HG02588 (cell line): ENCODE measurements at regions not wholly inside any gene's neighbourhood (a gene's known extent, or its start where the extent isn't known, plus 50 kb on each side); places are given as distances from the start of the nearest gene placed in this dataset.
"Not testable (repeated sequence)": the region's sequence is repeated elsewhere in the genome, so short reads cannot be mapped to it uniquely, and the experiment has no call there.

Experiments used
- ATAC-seq: cut with Tn5 transposase; IDR thresholded peaks from one replicate; pipeline ENCODE4 v1.9.1; 2021; ENCODE audit warnings: mild to moderate bottlenecking, moderate library complexity; ENCODE audit not compliant: unreplicated experiment

- ATAC-seq, result no peak
These were observed 1648.0 kb downstream of the OLFM4 start for GRCh38 chr13:54676526-54677113.

GRCh38 chr13:54682184-54682583, 1653.6 kb downstream of the OLFM4 start:
- ATAC-seq, result no peak

GRCh38 chr13:54687173-54687572, 1658.6 kb downstream of the OLFM4 start:
- ATAC-seq, result no peak

GRCh38 chr13:54699831-54700230, 1671.2 kb downstream of the OLFM4 start:
- ATAC-seq, result no peak

- no peak for ATAC-seq
These were observed 1677.1 kb downstream of the OLFM4 start for GRCh38 chr13:54705738-54706137.

- no peak for ATAC-seq
These were observed 1677.7 kb downstream of the OLFM4 start for GRCh38 chr13:54706336-54706735.

DNA sequence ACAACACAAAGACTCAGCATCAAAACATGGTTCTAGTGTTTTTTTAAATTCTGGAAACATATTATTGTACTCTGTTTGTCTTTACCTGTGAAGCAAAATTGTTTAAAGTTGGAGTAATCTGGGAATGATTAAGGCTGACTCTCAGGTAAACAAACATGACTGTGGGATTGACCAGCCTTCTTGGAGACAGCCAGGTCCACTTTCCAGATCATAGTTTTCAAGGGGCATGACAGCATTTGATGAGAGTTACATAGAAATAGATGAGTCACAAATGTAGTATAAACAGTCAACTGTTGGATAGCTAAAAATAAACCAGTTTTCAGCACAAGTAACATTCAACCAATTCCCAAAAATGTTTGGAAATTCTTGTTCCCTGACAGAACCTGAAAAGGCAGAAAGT, 1680.9 kb downstream of the OLFM4 start:
- no peak for ATAC-seq

DNA sequence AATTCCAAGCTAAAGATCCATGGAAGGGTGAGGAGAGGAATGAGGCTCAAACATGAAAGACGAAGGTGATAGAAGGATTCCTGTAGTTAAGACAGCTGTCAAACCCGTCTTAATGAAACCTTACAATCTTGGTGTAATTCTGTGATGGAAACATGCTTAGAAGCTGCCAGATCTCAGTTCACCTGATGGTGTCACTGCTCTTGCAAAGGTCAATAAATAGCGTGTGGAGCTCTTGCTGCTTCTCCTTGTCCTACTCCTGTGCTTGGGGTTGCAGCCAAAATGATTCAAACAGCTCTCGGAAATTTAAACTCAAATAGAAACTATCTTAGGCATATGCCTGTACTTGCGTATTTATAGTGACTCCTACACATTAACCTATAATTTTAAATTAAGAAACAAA, 1705.0 kb downstream of the OLFM4 start:
- no peak for ATAC-seq

DNA sequence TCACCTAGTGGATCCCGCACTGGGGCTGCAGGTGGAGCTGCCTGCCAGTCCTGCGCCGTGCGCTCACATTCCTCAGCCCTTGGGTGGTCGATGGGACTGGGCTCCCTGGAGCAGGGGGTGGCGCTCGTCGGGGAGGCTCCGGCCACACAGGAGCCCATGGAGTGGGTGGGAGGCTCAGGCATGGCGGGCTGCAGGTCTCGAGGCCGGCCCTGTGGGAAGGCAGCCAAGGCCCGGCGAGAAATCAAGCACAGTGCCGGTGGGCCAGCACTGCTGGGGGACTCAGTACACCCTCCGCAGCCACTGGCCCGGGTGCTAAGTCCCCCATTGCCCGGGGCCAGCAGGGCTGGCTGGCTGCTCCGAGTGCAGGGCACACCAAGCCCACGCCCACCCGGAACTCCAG, 1708.6 kb downstream of the OLFM4 start:
- not testable (repeated sequence) for ATAC-seq

DNA sequence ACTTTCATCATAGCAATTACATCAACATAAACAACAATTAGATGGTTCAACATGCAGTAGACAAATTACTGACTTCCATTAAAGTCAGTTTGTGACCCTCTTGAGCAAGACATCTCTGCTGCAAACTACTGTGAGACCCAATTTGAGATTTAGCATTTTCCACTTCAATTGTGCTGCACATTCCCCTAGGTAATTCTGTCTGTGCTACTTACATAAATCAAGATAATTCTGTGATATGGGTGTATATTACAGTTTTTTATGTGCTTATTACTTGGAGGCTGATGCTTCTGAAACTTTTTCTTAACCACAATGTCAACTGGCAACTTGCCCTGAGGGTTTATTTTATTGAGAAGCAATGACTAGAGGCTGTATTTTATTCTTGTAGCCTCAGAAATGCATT, 1714.4 kb downstream of the OLFM4 start:
- ATAC-seq, result no peak

- ATAC-seq, result no peak
These were observed 1716.1 kb downstream of the OLFM4 start for GRCh38 chr13:54744747-54745146.

DNA sequence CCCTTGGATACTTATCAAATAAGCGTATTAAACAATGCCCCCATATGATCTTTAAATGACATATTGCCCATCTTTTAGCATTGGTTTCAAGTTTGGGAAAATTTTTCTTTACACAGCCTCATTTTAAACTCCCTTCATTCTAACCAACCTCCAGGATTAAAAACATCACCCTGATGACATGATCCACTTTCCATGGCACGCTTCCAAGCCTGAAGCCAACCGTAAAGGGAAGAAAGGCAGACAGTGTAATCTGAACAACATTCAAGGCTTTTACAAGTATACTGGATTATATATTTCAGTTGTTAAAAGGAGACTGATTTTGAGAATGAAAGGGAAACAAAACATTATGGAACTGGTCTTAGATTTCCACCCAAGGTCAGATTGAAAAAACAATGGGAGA, 1721.9 kb downstream of the OLFM4 start:
- no peak for ATAC-seq

- no peak for ATAC-seq
These were observed 1730.2 kb downstream of the OLFM4 start for GRCh38 chr13:54758795-54759194.

DNA sequence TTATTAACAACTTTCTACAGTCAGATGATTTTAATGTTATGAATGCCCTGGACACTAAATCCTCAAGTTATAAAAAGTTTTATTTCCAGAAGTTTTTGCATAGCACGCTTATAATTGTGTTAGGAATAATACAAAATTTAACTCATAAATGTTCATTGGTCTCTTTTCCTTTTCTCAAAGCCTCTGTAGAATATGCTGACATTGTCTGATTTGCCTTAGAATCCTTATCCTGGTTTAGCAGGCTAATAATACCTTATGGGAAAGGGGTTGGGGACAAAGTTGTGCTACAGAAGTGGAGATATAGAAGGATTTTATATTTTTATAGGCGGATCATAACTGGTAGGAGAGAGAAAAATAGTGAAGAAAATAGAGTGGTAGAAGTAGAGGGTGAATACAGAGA, 1739.6 kb downstream of the OLFM4 start:
- no peak for ATAC-seq

DNA sequence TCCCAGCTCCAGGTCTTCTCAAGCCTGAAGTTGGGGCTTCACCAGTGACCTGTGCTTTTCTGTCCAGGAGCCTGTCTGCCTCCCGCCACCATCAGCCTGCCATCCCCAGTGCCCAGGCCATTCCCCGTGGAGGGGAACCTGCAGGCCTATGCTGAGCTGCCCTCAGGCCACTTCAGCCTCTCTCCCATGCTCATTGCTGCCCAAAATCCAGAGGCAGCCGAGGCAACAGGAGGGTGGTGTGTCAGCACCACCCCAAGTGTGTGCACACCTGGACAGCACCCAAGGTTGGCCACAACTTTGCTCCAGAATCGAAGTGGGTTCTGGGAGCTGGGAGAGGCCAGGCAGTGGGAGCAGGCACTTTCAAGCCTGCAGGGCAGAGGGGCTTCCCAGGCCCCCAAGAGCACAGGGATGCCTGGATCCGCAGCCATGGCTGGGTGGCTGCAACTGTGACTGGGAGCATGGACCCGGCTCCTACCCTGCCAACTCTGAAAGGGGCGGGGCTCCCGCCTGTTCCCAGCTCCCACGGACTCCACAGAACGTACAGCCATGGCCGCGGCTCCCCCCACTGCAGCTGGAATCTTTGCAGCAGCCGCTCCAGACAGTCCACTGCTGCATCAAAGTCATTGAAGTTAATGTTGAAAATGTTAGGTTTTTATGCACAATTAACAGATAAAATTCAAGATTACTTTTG, 1747.0 kb downstream of the OLFM4 start:
- no peak for ATAC-seq

DNA sequence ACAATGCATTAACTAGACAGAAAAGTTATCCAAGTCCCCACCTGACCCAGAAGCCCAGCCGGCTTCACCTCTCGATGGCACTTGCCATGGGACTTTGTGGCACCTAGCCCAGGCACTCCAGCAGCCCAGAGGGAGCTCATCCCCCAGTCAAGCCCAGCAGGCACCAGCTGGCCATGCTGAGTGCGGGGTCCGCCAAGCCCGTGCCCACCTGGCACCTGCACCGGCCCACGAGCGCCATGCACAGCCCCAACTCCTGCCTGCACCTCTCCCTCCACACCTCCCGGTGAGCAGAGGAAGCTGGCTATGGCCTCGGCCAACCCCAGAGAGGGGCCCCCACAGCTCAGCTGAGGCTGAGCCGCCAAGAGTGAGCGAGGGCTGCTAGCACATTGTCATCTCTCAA, 1759.1 kb downstream of the OLFM4 start:
- ATAC-seq, result no peak

DNA sequence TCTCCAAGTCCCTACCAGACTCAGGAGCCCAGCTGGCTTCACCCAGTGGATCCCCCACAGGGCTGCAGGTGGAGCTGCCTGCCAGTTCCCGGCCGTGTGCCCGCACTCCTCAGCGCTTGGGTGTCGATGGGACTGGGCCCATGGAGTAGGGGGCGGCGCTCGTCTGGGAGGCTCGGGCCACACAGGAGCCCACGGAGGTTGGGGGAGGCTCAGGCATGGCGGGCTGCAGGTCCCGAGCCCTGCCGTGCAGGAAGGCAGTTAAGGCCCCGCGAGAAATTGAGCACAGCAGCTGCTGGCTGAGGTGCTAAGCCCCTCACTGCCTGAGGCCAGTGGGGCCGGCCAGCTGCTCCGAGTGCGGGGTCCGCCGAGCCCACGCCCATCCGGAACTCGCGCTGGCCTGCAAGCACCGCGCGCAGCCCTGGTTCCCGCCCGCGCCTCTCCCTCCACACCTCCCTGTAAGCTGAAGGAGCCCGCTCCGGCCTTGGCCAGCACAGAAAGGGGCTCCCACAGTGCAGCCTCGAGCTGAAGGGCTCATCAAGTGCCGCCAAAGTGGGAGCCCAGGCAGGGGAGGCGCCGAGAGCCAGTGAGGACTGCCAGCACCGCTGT, 1771.1 kb downstream of the OLFM4 start:
- no peak for ATAC-seq

DNA sequence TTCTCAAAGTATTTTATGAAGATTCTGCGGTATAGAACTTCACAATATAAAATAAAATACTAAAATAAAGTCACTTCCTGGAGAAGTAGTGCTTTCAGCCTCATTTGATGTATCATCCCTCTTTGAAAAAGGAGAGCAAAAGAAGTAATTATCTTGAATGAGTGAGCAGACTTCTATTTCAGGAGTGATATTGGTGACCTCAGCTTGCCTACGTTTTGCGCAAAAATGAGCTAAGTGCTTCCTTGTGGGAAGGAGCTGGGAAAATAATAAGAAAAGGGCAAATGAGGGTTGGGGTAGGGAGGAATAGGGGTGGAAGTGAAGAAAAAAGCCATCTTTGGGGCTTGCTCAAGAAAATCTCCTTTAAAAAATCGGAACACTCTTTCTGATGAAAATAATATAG, 1773.6 kb downstream of the OLFM4 start:
- ATAC-seq, result no peak

GRCh38 chr13:54805743-54806142, 1777.1 kb downstream of the OLFM4 start:
- ATAC-seq, result no peak

DNA sequence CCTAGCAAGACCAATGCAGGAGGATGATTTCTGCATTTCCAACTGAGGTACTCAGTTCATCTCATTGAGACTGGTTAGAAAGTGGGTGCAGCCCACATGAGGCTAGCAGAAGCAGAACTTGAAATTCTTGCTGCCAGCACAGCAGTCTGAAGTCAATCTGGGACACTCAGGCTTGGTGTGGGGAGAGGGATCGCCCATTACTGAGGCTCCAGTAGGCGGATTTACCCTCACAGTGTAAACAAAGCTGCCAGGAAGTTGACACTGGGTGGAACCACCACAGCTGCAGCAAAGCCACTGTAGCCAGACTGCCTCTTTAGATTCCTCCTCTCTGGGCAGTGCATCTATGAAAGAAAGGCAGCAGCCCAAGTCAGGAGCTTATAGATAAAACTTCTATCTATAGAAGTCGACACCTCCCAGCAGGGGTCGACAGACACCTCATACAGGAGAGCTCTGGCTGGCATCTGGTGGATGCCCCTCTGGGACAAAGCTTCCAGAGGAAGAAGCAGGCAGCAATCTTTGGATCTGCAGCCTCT, 1793.4 kb downstream of the OLFM4 start:
- ATAC-seq, result not testable (repeated sequence)

DNA sequence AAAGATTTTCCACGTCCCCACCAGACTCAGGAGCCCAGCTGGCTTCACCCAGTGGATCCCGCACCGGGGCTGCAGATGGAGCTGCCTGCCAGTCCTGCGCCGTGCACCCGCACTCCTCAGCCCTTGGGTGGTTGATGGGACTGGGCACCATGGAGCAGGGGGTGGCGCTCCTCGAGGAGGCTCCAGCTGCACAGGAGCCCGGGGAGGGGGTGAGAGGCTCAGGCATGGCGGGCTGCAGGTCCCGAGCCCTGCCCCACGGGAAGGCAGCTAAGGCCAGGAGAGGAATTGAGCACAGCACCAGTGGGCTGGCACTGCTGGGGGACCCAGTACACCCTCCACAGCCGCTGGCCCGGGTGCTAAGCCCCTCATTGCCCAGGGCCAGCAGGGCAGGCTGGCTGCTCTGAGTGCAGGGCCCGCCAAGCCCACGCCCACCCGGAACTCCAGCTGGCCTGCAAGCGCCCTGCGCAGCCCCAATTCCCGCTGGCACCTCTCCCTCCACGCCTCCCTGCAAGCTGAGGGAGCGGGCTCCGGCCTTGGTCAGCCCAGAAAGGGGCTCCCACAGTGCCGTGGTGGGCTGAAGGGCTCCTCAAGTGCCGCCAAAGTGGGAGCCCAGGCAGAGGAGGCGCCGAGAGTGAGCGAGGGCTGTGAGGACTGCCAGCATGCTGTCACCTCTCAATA, 1800.9 kb downstream of the OLFM4 start:
- not testable (repeated sequence) for ATAC-seq

- ATAC-seq, result no peak
These were observed 1807.7 kb downstream of the OLFM4 start for GRCh38 chr13:54836273-54836672.
